ENCODE measurements at regions not wholly inside any gene's neighbourhood (a gene's known extent, or its start where the extent isn't known, plus 50 kb on each side); places are given as distances from the start of the nearest gene placed in this dataset.

DNA sequence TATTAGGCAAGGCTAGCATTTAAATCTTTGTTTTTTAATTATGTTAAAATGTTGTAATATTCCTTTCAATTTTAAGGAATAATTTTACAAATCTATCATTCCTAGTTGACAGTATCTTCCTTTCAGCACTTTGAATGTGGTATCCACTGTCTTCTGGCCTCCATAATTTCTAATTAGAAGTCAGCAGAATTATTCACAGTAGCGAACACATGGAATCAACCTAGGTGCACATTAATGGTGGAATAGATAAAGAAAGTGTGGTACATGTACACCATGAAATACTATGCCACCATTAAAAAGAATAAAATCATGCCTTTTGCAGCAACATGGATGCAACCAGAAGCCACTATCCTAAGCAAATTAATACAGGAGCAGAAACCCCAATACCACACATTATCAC lies 1887.8 kb downstream of the PCDH7 start:
- H3K36me3 ChIP-seq, result no peaks in the 10 kb centered on the region
- ATAC-seq (no peak), DNase-seq (no peak)
- intact Hi-C loops (cut with DNase I), result no loop called here
- H3K4me1 ChIP-seq, result no peaks in the 10 kb centered on the region
- TF ChIP-seq, protein P1, sequence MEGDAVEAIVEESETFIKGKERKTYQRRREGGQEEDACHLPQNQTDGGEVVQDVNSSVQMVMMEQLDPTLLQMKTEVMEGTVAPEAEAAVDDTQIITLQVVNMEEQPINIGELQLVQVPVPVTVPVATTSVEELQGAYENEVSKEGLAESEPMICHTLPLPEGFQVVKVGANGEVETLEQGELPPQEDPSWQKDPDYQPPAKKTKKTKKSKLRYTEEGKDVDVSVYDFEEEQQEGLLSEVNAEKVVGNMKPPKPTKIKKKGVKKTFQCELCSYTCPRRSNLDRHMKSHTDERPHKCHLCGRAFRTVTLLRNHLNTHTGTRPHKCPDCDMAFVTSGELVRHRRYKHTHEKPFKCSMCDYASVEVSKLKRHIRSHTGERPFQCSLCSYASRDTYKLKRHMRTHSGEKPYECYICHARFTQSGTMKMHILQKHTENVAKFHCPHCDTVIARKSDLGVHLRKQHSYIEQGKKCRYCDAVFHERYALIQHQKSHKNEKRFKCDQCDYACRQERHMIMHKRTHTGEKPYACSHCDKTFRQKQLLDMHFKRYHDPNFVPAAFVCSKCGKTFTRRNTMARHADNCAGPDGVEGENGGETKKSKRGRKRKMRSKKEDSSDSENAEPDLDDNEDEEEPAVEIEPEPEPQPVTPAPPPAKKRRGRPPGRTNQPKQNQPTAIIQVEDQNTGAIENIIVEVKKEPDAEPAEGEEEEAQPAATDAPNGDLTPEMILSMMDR (IDR thresholded peaks at IDR 0.05), result no peak
- no peaks in the 10 kb centered on the region for H3K27me3 ChIP-seq
- H3K9me3 ChIP-seq, result no peaks in the 10 kb centered on the region
- no peak overlapping the region for H3K27ac ChIP-seq
- no peak overlapping the region for H3K4me3 ChIP-seq

- intact Hi-C loops (cut with DNase I), result no loop called here
- no peak overlapping the region for H3K27ac ChIP-seq
- TF ChIP-seq, protein P1 (IDR thresholded peaks at IDR 0.05), result no peak
Measured at GRCh38 chr4:32624943-32625603, 1904.9 kb downstream of the PCDH7 start.

DNA sequence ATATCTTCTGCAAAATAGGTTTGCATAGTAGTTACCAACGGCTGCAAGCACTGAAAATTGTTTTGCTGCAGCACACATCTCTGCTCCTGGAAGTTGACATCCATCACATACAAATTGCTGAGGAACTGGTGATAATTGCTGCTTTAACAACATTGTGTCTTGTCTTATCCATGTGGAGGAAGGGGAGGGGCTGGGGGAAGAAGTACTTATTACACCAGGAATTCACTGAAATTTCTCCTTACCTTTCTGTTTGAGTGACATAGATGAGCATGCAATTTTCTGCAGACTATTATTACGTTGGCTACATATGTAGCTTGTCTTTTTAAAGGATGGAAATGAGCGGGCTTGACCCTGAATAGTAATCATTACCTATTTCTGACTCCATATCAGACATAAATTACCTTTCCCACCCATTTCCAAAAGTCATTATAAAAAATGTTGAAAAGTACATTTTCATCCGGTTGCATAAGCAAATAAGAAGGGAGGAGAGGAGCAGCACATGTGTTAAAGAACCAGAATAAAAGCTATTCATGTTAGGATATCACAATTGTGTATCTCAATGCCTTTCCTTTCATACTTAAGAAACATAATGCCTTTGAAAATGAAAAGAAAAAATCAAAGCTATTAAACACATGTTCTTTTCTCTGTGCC lies 1905.6 kb downstream of the PCDH7 start:
- Histone ChIP-seq H3K9me3 (no peaks in the 10 kb centered on the region), H3K4me3 (no peak overlapping the region), H3K36me3 (no peaks in the 10 kb centered on the region), H3K4me1 (no peaks in the 10 kb centered on the region), H3K27ac (no peak overlapping the region), H3K27me3 (no peaks in the 10 kb centered on the region)
- TF ChIP-seq, protein P1 (IDR thresholded peaks at IDR 0.05), result no peak
- intact Hi-C loops (cut with DNase I), result no loop called here
- no peak for ATAC-seq
- DNase-seq, result no peak

More at GRCh38 chr4:32624943-32625603, 1904.9 kb downstream of the PCDH7 start:
- H3K36me3 ChIP-seq, result no peaks in the 10 kb centered on the region
- no peaks in the 10 kb centered on the region for H3K27me3 ChIP-seq
- H3K4me3 ChIP-seq, result no peak overlapping the region
- ATAC-seq, result peak; percentile 62
- no peaks in the 10 kb centered on the region for H3K4me1 ChIP-seq
- no peaks in the 10 kb centered on the region for H3K9me3 ChIP-seq
- DNase-seq, result no peak

- Histone ChIP-seq H3K4me3 (no peak overlapping the region), H3K4me1 (no peaks in the 10 kb centered on the region), H3K36me3 (no peaks in the 10 kb centered on the region), H3K27ac (no peak overlapping the region), H3K9me3 (no peaks in the 10 kb centered on the region), H3K27me3 (no peaks in the 10 kb centered on the region)
- ATAC-seq (no peak), DNase-seq (no peak)
- TF ChIP-seq, protein P1 (IDR thresholded peaks at IDR 0.05), result no peak
- intact Hi-C loops (cut with DNase I), result no loop called here
Measured at GRCh38 chr4:32631831-32632230, 1911.7 kb downstream of the PCDH7 start.

- Histone ChIP-seq H3K27me3 (no peaks in the 10 kb centered on the region), H3K27ac (no peak overlapping the region), H3K4me3 (no peak overlapping the region), H3K9me3 (no peaks in the 10 kb centered on the region), H3K36me3 (no peaks in the 10 kb centered on the region), H3K4me1 (no peaks in the 10 kb centered on the region)
- ATAC-seq, result no peak
- TF ChIP-seq, protein P1 (IDR thresholded peaks at IDR 0.05), result no peak
- DNase-seq, result no peak
- intact Hi-C loops (cut with DNase I), result no loop called here
Measured at GRCh38 chr4:32633421-32633820, 1913.3 kb downstream of the PCDH7 start.
